ENCODE measurements at regions not wholly inside any gene's neighbourhood (a gene's known extent, or its start where the extent isn't known, plus 50 kb on each side); places are given as distances from the start of the nearest gene placed in this dataset.

DNA sequence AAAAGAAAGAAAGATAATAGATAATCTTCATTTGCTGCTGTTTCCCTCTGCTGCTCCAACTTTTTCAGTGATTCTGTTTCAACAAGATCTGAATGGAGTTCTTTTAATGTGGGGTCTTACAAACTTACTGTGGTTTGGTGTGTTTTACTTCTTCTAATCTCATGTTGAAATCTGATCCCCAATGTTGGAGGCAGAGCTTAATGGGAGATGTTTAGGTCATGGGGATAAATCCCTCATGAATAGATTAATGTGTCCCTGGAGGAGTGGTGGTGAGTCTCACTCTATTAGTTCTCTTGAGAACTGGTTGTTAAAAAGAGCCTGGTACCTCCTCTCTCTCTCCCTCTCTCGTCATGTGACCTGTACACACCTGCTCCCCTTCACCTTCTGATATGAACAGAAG, 442.4 kb downstream of the EPHA4 start:
- Histone ChIP-seq H3K27ac (ENCODE audit: low read depth, low read length, poor library complexity, severe bottlenecking) (no peak overlapping the region), H2AFZ (ENCODE audit: low read length) (no peak overlapping the region), H4K20me1 (ENCODE audit: insufficient read depth, low read length) (no peaks in the 10 kb centered on the region), H3K79me2 (ENCODE audit: insufficient read depth, low read length) (no peaks in the 10 kb centered on the region), H3K9me2 (ENCODE audit: low read depth, low read length) (no peaks in the 10 kb centered on the region), H3K4me2 (ENCODE audit: low read length) (no peak overlapping the region), H3K4me3 (ENCODE audit: low read depth, low read length, poor library complexity, severe bottlenecking) (no peak overlapping the region), H3K36me3 (ENCODE audit: insufficient read depth, low read length) (no peaks in the 10 kb centered on the region), H3K9me3 (ENCODE audit: low read length) (no peaks in the 10 kb centered on the region), H3F3A (ENCODE audit: insufficient read depth, low read length) (no peaks in the 10 kb centered on the region), H3K27me3 (ENCODE audit: insufficient read depth, low read length) (no peaks in the 10 kb centered on the region), H3K4me1 (ENCODE audit: insufficient read depth, low read length, severe bottlenecking) (no peaks in the 10 kb centered on the region), H3K9ac (ENCODE audit: low read length) (no peak overlapping the region)
- TF ChIP-seq EZH2 (IDR thresholded peaks at IDR 0.05; ENCODE audit: borderline replicate concordance, low read length), result no peak
- TF ChIP-seq, protein P1, sequence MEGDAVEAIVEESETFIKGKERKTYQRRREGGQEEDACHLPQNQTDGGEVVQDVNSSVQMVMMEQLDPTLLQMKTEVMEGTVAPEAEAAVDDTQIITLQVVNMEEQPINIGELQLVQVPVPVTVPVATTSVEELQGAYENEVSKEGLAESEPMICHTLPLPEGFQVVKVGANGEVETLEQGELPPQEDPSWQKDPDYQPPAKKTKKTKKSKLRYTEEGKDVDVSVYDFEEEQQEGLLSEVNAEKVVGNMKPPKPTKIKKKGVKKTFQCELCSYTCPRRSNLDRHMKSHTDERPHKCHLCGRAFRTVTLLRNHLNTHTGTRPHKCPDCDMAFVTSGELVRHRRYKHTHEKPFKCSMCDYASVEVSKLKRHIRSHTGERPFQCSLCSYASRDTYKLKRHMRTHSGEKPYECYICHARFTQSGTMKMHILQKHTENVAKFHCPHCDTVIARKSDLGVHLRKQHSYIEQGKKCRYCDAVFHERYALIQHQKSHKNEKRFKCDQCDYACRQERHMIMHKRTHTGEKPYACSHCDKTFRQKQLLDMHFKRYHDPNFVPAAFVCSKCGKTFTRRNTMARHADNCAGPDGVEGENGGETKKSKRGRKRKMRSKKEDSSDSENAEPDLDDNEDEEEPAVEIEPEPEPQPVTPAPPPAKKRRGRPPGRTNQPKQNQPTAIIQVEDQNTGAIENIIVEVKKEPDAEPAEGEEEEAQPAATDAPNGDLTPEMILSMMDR (IDR thresholded peaks at IDR 0.05; ENCODE audit: low read length), result no peak

DNA sequence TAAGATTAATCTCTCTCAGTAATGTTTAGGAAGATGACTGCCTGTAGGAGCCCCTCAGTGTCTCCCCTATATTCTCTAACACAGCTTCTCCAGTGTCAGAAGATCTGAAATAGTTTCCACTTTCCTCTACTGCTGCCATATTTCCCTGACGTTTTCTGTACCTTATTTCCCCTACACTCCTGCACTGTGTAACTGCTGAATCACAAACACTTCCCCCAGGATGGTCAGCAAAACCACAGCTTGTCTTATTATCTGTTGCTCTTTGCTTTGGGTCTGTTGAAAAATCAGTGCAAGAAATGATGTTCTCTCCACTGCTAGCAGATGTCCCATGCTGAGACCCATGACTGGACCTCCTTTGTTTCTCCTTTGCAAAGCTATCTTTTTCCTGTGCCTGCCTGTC, 441.7 kb downstream of the EPHA4 start:
- Histone ChIP-seq H3K36me3 (ENCODE audit: insufficient read depth, low read length) (no peaks in the 10 kb centered on the region), H3K9me2 (ENCODE audit: low read depth, low read length) (no peaks in the 10 kb centered on the region), H3K4me3 (ENCODE audit: low read depth, low read length, poor library complexity, severe bottlenecking) (no peak overlapping the region), H3K27me3 (ENCODE audit: insufficient read depth, low read length) (no peaks in the 10 kb centered on the region), H3K27ac (ENCODE audit: low read depth, low read length, poor library complexity, severe bottlenecking) (no peak overlapping the region), H3K4me2 (ENCODE audit: low read length) (no peak overlapping the region), H2AFZ (ENCODE audit: low read length) (no peak overlapping the region), H4K20me1 (ENCODE audit: insufficient read depth, low read length) (no peaks in the 10 kb centered on the region), H3F3A (ENCODE audit: insufficient read depth, low read length) (no peaks in the 10 kb centered on the region), H3K9me3 (ENCODE audit: low read length) (no peaks in the 10 kb centered on the region), H3K4me1 (ENCODE audit: insufficient read depth, low read length, severe bottlenecking) (no peaks in the 10 kb centered on the region), H3K79me2 (ENCODE audit: insufficient read depth, low read length) (no peaks in the 10 kb centered on the region), H3K9ac (ENCODE audit: low read length) (no peak overlapping the region)
- TF ChIP-seq EZH2 (IDR thresholded peaks at IDR 0.05; ENCODE audit: borderline replicate concordance, low read length), result no peak
- TF ChIP-seq, protein P1 (IDR thresholded peaks at IDR 0.05; ENCODE audit: low read length), result no peak

DNA sequence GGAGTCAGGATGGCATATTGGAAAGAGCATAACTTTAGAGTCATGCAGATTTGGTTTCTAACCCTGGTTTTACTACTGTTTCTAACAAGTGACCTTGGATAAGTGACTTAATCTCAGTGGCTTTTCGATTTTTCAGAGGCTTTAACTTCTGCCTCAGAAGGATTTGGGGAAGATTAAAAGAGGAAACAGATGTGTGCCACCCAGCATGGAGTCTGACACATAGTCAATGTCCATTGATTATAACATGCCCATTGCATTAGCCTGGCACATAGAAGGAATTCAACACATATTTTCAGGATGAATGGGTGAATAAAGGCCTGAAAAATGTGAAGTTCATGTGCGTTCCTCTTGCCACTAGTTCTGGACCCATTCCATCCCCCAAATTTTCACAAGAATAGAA, 438.2 kb downstream of the EPHA4 start:
- Histone ChIP-seq H3F3A (ENCODE audit: insufficient read depth, low read length) (no peaks in the 10 kb centered on the region), H3K79me2 (ENCODE audit: insufficient read depth, low read length) (no peaks in the 10 kb centered on the region), H3K4me1 (ENCODE audit: insufficient read depth, low read length, severe bottlenecking) (no peaks in the 10 kb centered on the region), H3K4me3 (ENCODE audit: low read depth, low read length, poor library complexity, severe bottlenecking) (no peak overlapping the region), H3K9me3 (ENCODE audit: low read length) (no peaks in the 10 kb centered on the region), H2AFZ (ENCODE audit: low read length) (no peak overlapping the region), H3K27ac (ENCODE audit: low read depth, low read length, poor library complexity, severe bottlenecking) (no peak overlapping the region), H3K27me3 (ENCODE audit: insufficient read depth, low read length) (no peaks in the 10 kb centered on the region), H4K20me1 (ENCODE audit: insufficient read depth, low read length) (no peaks in the 10 kb centered on the region), H3K4me2 (ENCODE audit: low read length) (no peak overlapping the region), H3K9ac (ENCODE audit: low read length) (no peak overlapping the region), H3K9me2 (ENCODE audit: low read depth, low read length) (no peaks in the 10 kb centered on the region), H3K36me3 (ENCODE audit: insufficient read depth, low read length) (no peaks in the 10 kb centered on the region)
- TF ChIP-seq EZH2 (IDR thresholded peaks at IDR 0.05; ENCODE audit: borderline replicate concordance, low read length), result no peak
- TF ChIP-seq, protein P1 (IDR thresholded peaks at IDR 0.05; ENCODE audit: low read length), result no peak

All from OCI-LY1 (cell line).